BE2C (cell line): ENCODE measurements at regions not wholly inside any gene's neighbourhood (a gene's known extent, or its start where the extent isn't known, plus 50 kb on each side); places are given as distances from the start of the nearest gene placed in this dataset.

Experiments used
- DNase-seq: peaks from one replicate; pipeline ENCODE4 v3.0.0-alpha.2; 2020
- H3K27me3 ChIP-seq: fragments of 250-450 bp; sonication (Bioruptor Pico); 2 replicates; pipeline ENCODE4 v1.5.1; 2020; ENCODE audit warnings: mild to moderate bottlenecking
- H3K36me3 ChIP-seq: fragments of 250-450 bp; sonication (Bioruptor Pico); 2 replicates; pipeline ENCODE4 v1.5.1; 2020; ENCODE audit warnings: mild to moderate bottlenecking
- H3K4me1 ChIP-seq: fragments of 250-450 bp; sonication (Bioruptor Pico); 2 replicates; pipeline ENCODE4 v1.5.1; 2020
- H3K4me3 ChIP-seq: 2 replicates; pipeline ENCODE4 v1.5.1; 2011; ENCODE audit warnings: low read depth, low read length
- H3K9me3 ChIP-seq: fragments of 250-450 bp; sonication (Bioruptor Pico); 2 replicates; pipeline ENCODE4 v1.5.1; 2020
- CTCF ChIP-seq: IDR thresholded peaks from 2 replicates; pipeline ENCODE4 v1.5.1; 2012; ENCODE audit warnings: mild to moderate bottlenecking, low read depth, low read length

- H3K27me3 ChIP-seq = no peaks in the 10 kb centered on the region
- TF ChIP-seq CTCF = no peak
- no peaks in the 10 kb centered on the region for H3K9me3 ChIP-seq
- no peaks in the 10 kb centered on the region for H3K4me1 ChIP-seq
- H3K4me3 ChIP-seq = no peak overlapping the region
- no peak for DNase-seq
- no peaks in the 10 kb centered on the region for H3K36me3 ChIP-seq
Observed at GRCh38 chr18:8478968-8479370, 130.3 kb upstream of the RAB12 start.

GRCh38 chr18:8479789-8480188 lies 129.4 kb upstream of the RAB12 start:
- no peak for TF ChIP-seq CTCF
- Histone ChIP-seq H3K9me3 (no peaks in the 10 kb centered on the region), H3K4me1 (no peaks in the 10 kb centered on the region), H3K4me3 (no peak overlapping the region), H3K27me3 (no peaks in the 10 kb centered on the region), H3K36me3 (no peaks in the 10 kb centered on the region)
- no peak for DNase-seq

DNA sequence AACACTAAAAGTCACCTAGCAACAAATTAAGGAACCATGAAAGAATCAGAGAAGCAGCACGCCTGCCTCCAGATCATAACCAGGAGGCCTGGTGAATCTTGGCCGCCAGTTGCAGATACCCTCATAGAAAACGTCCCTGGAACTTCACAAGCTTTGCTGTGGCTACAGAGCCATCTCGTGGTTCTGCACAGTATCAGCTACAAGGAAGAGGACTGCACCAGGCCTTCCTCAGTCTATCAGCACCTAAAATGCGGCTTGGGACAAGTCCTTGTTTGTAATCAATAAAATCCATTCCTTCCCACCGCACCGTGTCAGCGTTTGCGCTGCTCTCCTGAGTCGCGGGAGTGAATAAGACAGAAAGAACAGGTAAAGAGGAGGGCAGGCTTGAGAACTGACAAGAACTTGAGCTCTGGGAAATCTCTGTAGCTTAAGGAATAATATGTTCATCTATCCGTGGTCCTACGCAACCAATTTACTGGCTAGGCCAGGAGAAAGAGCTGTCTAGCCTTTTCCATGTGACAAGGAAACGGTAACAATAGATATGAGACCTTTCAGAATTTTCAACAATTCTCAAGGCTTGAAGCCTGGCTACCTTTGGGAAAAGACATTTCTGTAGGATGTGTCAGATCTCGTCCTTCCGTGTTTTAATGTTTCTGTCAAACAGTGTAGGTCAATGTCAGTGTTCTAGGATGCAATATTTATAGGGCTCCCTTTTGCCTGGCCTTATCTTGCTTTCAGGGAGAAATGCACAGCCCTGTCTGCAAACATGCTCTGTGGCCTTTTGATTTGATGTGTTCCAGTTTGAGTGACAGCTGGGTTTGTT lies 128.5 kb upstream of the RAB12 start:
- Histone ChIP-seq H3K36me3 (no peaks in the 10 kb centered on the region), H3K4me3 (no peak overlapping the region), H3K27me3 (no peaks in the 10 kb centered on the region), H3K9me3 (no peaks in the 10 kb centered on the region), H3K4me1 (no peaks in the 10 kb centered on the region)
- TF ChIP-seq CTCF = peak; percentile 65
- peak; percentile 37 for DNase-seq

- Histone ChIP-seq H3K36me3 (no peaks in the 10 kb centered on the region), H3K27me3 (no peaks in the 10 kb centered on the region), H3K9me3 (no peaks in the 10 kb centered on the region), H3K4me1 (no peaks in the 10 kb centered on the region), H3K4me3 (no peak overlapping the region)
- no peak for TF ChIP-seq CTCF
- no peak for DNase-seq
Observed at GRCh38 chr18:8484951-8485350, 124.3 kb upstream of the RAB12 start.

GRCh38 chr18:8489761-8490160 lies 119.5 kb upstream of the RAB12 start:
- no peaks in the 10 kb centered on the region for H3K9me3 ChIP-seq
- DNase-seq = no peak
- H3K4me3 ChIP-seq = no peak overlapping the region
- no peaks in the 10 kb centered on the region for H3K27me3 ChIP-seq
- no peaks in the 10 kb centered on the region for H3K4me1 ChIP-seq
- no peak for TF ChIP-seq CTCF
- no peaks in the 10 kb centered on the region for H3K36me3 ChIP-seq

DNA sequence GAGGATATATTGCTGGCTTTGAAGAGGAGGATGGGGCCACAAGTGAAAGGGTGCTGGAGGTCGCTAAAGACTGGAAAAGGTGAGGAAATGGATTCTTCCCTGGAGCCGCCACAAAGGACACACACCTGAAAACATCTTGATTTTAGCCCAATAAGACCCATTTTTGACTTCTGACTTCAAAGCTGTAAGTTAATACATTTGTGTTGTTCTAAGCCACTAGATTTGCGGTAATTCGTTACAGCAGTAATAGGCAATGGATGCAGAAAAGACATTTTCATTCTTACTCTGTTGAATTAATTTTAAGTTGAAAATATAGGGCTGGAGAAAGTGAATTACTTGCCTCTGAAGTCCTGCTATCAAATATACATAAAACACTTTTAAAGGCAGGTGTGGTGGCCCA lies 117.7 kb upstream of the RAB12 start:
- Histone ChIP-seq H3K9me3 (no peaks in the 10 kb centered on the region), H3K4me3 (no peak overlapping the region), H3K4me1 (no peaks in the 10 kb centered on the region), H3K36me3 (no peaks in the 10 kb centered on the region), H3K27me3 (no peaks in the 10 kb centered on the region)
- no peak for TF ChIP-seq CTCF
- no peak for DNase-seq
